ENCODE measurements at regions not wholly inside any gene's neighbourhood (a gene's known extent, or its start where the extent isn't known, plus 50 kb on each side); places are given as distances from the start of the nearest gene placed in this dataset.
"Not testable (repeated sequence)": the region's sequence is repeated elsewhere in the genome, so short reads cannot be mapped to it uniquely, and the experiment has no call there.

DNA sequence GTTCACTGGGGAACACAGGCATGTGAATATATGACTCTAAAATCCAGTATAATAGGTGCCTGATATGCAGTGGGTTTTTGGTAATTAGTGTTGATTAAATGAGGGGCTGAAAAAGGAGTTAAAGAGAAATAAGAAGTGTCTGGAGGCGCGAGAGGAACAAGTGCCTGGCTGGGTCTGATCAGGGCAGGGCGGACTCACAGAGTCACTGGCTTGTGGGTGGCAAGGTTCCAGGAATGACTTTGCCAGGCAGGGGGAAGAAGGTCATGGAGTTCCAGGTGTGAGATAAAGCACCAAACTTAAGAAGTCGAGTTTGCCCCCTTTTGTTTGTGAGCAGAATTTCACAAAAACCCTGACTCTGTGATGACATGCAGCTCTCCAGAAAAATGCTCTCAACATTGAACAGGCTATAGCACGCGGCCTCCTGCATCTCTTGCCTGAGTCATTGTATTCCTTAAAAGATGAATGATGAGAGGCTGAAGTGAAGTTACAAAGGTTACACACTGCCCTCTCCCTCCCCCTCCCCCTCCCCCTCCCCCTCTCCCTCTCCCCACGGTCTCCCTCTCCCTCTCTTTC, 63.0 kb upstream of the LMCD1 start:
- no peak for DNase-seq
- H3K4me3 ChIP-seq, result no peak overlapping the region
- TF ChIP-seq, protein P1, sequence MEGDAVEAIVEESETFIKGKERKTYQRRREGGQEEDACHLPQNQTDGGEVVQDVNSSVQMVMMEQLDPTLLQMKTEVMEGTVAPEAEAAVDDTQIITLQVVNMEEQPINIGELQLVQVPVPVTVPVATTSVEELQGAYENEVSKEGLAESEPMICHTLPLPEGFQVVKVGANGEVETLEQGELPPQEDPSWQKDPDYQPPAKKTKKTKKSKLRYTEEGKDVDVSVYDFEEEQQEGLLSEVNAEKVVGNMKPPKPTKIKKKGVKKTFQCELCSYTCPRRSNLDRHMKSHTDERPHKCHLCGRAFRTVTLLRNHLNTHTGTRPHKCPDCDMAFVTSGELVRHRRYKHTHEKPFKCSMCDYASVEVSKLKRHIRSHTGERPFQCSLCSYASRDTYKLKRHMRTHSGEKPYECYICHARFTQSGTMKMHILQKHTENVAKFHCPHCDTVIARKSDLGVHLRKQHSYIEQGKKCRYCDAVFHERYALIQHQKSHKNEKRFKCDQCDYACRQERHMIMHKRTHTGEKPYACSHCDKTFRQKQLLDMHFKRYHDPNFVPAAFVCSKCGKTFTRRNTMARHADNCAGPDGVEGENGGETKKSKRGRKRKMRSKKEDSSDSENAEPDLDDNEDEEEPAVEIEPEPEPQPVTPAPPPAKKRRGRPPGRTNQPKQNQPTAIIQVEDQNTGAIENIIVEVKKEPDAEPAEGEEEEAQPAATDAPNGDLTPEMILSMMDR (IDR thresholded peaks at IDR 0.05), result no peak
- peaks cover 13% of the 10 kb centered on the region for H3K4me1 ChIP-seq
- intact Hi-C loops (cut with DNase I), result no loop called here
- no peaks in the 10 kb centered on the region for H3K9me3 ChIP-seq
- H3K27ac ChIP-seq, result no peak overlapping the region
- no peak for ATAC-seq
- no peaks in the 10 kb centered on the region for H3K27me3 ChIP-seq (ENCODE audit: low read depth)
- H3K36me3 ChIP-seq, result no peaks in the 10 kb centered on the region

DNA sequence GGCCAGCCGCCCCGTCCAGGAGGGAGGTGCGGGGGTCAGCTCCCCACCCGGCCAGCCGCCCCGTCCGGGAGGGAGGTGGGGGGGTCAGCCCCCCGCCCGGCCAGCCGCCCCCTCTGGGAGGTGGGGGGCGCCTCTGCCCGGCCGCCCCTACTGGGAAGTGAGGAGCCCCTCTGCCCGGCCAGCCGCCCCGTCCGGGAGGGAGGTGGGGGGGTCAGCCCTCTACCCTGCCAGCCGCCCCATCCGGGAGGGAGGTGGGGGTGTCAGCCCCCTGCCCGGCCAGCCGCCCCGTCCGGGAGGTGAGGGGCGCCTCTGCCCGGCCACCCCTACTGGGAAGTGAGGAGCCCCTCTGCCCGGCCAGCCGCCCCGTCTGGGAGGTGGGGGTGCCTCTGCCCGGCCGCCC, 61.5 kb upstream of the LMCD1 start:
- H3K9me3 ChIP-seq; H3K36me3 ChIP-seq; H3K4me3 ChIP-seq; DNase-seq; ATAC-seq; H3K27me3 ChIP-seq (ENCODE audit: low read depth); H3K27ac ChIP-seq; intact Hi-C loops (cut with DNase I): not testable (repeated sequence)
- peaks cover 24% of the 10 kb centered on the region for H3K4me1 ChIP-seq

DNA sequence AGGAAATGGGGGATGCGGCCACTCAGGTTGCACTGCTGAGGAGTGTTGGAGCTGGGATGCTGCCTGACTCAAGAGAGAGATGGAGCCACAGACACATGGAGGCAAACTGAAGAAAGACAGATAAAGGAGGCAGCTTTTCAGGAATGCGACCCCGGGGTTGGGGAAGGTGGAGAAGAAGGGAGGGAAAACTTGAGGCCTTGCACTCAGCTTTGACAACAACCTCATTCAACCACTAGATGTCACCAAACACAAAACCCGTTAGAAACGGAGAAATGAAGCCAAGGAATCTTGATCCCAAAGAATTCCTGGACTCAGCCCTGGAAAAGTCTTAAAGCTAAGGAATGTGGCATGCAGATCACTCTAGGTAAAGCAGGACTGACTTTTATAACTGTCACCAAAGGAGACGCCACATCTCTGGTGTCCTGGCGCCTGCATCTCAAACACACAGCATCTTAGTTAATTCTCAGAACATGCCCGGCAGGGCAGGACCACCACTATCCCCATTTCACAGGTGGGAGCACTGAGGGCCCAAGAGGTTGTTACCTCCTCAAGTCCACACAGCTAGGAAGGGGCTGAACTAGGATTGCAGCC, 59.6 kb upstream of the LMCD1 start:
- Histone ChIP-seq H3K9me3 (no peaks in the 10 kb centered on the region), H3K36me3 (no peaks in the 10 kb centered on the region), H3K4me3 (no peak overlapping the region), H3K27ac (no peak overlapping the region), H3K4me1 (peaks cover 33% of the 10 kb centered on the region), H3K27me3 (ENCODE audit: low read depth) (no peaks in the 10 kb centered on the region)
- ATAC-seq (peak; percentile 32 to 43), DNase-seq (no peak)
- TF ChIP-seq, protein P1 (IDR thresholded peaks at IDR 0.05), result peak; percentile 66
- intact Hi-C loops (cut with DNase I), result no loop called here

DNA sequence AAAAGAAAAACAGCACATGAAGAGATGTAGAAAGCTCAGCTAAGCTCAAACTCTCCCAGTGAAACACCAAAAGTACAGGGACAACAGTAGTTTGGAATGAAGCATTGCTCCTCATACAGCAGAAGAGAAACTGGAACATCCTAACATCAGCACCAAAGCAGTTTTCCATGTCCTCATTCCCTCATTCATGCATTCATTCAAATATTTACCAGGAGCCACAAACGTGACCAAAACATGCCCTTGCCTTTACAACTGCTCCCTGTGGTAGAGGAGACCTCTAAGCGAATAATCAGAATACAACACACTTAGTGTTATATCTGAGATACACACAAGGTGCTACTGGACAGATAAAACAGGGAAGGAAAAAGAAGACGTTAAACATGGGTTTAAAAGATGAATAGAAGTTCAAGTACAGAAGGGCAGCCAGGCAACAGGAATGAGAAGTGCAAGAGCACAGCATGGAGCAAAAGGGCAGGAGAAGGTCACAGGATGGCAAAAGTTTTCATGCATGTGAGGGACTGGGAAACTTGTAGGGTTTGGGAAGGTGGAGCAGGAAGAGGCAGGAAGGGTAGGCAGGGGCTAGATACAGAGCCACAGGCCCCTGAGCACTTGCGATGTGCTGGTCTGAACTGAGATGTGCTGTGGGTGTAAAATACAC, 58.5 kb upstream of the LMCD1 start:
- Histone ChIP-seq H3K4me1 (peaks cover 33% of the 10 kb centered on the region), H3K27ac (peak overlapping the region; percentile 80), H3K9me3 (no peaks in the 10 kb centered on the region), H3K4me3 (no peak overlapping the region), H3K27me3 (ENCODE audit: low read depth) (no peaks in the 10 kb centered on the region), H3K36me3 (no peaks in the 10 kb centered on the region)
- TF ChIP-seq, protein P1 (IDR thresholded peaks at IDR 0.05), result no peak
- intact Hi-C loops (cut with DNase I), result no loop called here
- ATAC-seq (no peak), DNase-seq (no peak)

DNA sequence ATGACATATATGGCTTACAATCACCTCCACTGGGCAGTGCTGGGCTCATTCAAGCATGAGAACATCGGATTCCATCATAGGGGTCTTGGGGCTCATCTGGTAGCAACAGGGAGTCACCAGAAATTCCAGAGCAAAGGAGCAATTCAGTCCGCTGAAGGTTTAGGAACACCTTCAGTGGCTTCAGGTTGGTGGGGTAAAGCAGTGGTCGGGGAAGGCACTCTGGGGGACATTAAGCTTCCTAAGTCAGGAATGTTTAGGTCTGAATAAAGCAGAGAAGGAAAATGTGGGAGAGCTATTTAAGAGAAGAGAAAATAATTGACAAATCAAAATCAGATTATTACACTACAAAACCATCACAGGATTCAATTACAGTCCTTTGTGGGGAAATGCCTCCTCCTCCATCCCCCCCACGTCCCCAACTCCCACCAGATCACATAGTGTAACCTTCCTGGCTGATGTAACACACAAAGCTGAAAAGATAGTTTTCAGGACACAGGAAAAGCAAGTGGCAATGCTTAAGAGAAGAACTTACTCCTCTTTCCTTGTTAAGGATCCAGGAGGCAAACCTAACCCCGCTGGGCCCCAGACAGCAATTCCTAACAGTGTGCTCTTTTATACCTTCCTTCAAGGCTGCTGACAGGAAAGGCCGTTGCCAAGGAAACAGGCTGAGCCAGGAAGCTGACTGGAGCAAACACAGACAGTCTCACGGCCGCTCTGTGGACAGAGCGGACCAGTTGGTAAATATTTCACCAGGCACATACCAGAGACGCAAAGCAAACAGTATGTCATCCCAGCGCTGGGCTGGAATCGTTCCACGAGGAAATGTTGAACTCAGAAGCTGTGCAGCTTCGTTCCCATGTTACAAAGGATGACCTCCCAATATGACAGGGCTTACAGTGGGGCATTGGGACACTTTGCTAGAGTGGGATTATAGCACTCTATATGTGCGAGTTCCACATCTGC, 57.5 kb upstream of the LMCD1 start:
- no peaks in the 10 kb centered on the region for H3K36me3 ChIP-seq
- no peak overlapping the region for H3K4me3 ChIP-seq
- H3K9me3 ChIP-seq, result no peaks in the 10 kb centered on the region
- no peaks in the 10 kb centered on the region for H3K27me3 ChIP-seq (ENCODE audit: low read depth)
- peak; percentile 92 for DNase-seq
- H3K4me1 ChIP-seq, result peaks cover 33% of the 10 kb centered on the region
- intact Hi-C loops (cut with DNase I), result no loop called here
- ATAC-seq, result peak; percentile 97 to 98
- H3K27ac ChIP-seq, result peak overlapping the region; percentile 80
- TF ChIP-seq, protein P1 (IDR thresholded peaks at IDR 0.05), result no peak

Measured in lower lobe of right lung (tissue), 2 donors.